ENCODE measurements at regions not wholly inside any gene's neighbourhood (a gene's known extent, or its start where the extent isn't known, plus 50 kb on each side); places are given as distances from the start of the nearest gene placed in this dataset.

DNA sequence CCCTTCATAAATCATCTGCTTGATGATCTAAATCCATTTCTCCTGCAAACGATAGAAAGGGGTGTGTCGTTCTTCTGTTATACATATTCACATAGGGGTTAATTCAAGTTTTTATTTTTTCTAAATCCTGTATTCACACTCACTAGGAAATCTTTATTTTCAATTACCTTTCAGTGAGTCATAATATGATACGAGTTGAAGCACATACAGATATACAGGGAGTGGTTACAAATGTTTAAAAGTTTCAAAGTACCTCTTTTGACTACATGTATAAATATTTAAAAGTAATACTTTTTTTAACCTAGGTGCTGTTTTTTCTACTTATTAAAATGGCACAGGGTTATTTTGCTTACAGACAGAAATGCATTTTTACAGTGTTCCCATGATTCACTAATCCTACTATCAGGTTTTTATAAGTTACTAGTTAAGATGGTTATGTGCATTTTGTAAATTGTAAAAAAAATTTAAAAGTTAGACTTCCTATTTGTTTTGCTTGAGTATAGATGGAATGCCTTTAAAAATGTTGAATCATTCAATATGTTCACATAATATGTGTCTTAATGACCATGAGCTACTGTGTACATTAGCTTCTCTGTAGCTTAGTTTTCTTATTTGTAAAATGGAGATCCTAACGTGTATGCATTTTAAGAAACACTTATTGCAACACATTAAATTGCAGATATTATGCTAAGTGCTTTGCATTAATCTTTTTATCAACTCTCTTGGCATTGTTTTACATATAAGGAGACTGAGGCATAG lies 1378.1 kb downstream of the DSC3 start:
- no peak for DNase-seq (ENCODE audit: low spot score)

DNA sequence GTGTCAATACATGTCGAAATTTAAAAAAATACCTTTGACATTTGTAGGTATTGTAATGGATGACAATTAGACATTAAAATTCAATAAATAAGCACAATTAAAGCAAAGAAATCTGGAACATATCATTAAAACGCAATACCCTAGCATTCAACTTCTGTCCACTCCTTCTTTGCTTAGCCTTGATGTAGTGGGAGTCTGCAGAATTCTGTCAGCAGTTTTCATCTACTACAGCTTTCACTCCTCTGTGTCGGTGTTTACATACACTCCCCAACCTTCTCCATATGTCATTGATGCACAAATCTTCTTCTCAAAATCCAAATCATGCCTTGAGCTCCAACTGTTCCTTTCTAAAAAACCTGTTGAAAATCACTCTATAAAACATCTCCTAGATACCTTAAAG lies 1380.6 kb downstream of the DSC3 start:
- DNase-seq (ENCODE audit: low spot score) = no peak

DNA sequence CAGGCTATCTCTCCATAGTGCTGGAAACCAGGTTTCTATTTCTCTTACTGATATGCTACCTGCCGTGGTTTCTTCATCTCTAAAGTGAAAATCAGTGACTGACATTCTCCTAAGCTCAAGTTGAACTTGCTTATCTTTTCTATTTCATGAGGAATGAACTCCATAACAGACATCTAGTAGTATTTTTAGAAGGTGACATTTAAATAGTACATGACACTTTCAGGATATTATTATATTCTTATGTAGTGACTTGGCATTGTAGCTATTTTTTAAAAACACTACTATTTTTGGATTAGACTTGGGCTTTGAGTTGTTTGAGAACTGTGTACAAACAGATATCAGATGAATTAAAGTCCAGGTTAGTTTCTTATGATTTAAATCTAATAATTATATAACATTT lies 1381.8 kb downstream of the DSC3 start:
- DNase-seq (ENCODE audit: low spot score) = no peak

DNA sequence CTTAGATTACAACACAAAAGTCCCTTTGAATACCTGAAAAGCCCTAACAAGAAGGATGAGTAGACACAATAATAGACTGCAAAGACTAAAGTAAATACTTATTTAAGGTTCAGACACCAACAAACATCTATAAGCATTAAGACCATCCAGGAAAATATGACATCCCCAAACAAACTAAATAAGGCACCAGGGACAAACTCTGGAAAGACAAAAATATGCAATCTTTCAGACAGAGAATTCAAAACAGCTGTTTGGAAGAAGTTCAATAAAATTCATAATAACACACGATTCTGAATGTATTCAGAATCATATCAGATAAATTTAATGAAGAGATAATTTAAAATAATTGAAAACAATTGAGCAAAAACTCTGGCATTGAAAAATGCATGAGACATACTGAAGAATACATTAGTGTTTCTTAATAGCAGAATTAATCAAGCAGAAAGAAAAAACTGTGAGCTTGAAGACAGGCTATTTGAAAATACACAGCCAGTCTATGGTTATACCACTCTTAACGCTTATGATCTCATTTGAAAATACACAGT lies 1388.8 kb downstream of the DSC3 start:
- DNase-seq (ENCODE audit: low spot score) = no peak

DNA sequence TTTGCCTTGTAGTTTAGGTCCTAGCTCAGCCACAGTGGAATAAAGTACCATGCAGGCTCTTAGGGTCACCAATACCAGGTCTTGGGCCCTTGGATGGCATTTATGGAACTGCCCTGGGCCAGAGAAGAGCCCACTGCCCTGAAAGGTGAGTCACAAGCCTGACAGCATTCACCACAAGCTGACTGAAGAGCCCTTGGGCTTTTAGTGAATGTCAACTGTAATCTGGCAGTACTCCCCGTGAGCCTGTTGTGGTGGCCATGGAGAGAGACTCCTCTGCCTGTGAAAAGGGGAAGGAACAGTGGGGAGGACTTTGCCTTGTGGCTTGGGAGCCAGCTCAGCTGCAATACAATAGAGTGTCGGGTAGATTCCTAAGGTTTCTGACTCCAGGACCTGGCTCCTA lies 1389.7 kb downstream of the DSC3 start:
- DNase-seq (ENCODE audit: low spot score) = no peak

DNA sequence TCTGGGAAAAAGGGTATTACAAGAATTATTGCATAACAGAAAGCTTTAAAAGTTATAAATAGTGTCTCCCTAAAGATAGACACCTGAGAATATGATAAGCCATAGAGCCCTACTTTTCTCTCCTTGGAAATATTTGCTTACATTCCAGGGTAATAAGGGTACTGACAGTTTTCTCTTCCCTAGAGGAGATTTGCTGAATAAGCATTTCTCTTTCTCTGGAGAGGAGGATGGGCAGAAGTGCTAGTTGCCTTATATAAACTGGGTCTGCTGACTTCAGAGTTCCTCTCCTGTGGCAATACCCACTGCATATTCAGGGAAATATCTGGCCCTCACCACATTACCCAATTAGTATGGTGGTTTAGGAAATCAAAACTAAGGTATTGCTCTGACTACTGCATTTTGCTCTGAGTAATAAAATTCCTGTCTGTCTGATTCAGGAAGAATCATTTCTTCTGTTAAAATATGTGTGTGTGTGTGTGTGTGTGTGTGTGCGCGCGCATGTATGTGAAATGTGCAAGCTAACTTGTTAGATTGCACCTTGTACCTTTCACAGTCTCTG lies 1391.3 kb downstream of the DSC3 start:
- no peak for DNase-seq (ENCODE audit: low spot score)

DNA sequence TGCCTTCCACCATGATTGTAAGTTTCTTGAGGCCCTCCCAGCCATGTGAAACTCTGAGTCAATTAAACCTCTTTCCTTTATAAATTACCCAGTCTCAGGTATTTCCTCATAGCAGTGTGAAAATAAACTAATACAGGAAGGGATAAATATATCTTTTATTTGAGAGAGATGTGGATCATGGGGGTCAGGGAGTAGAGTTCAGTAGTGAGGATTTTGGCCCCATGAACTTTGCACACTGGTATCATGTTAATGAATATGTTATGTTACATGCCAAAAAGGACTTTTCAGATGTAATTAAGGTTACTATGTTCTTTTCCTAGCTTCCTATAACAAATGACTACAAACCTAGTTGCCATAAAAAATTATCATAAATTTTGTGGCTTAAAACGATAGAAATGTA lies 1393.7 kb downstream of the DSC3 start:
- no peak for DNase-seq (ENCODE audit: low spot score)

DNA sequence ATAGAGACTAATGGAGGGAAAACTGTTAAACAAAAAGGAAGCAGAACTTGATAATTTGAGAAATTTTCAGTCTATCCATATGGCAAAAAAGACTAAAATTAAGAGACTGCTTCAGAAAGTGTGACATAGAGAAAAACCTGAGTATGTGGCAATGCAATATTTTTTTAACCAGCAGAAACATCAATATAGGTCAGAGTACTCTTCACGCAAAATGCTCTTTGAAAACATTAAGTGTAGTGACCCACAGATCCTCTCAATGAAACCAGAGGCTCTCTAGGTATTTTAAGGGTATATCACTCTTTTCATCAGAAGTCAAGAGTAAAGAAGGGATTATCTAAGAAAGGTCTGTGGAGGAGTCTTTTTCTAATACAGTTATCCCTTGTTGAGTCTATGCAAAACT lies 1394.8 kb downstream of the DSC3 start:
- DNase-seq (ENCODE audit: low spot score) = no peak

DNA sequence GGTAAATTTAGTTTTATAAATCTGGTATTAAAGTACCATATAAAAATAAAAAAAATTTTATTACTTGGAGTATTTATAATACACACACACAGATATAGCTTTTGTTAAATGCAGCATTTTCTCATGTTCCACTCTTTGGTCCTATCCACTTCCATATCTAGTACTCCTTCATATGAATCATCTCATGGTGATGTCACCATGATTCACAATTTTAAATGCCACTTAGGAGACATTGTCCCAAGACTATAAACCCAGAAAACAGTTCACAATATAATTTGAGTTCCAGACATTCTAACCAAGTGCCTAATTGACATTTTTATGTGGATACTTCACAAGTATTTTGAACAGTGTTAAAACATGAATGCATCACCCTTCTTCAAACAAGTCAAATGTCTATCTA lies 1398.3 kb downstream of the DSC3 start:
- DNase-seq (ENCODE audit: low spot score) = no peak

DNA sequence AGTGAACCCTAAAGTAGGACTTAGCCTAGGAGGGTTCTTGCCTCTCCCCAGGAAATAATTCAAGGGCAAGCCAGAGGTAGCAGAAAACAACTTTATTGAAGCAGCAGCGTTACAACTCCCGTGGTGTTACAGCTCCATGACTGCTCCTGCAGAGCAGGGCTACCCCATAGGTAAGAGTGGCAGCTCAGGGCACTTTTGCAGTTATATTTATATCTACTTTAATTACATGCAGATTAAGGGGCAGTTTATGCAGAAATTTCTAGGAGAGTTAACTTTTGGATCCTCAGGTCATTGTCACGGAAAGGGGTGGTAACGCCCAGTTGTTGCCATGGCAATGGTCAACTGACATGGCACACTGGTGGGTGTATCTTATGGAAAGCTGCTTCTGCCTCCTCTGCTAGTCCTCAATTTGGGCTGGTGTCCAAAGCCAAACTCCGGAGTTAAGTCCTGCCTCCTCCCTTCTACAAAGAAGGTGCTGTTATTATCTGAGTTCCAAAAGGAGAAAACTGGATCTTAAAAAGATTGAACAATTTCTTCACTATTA lies 1413.0 kb downstream of the DSC3 start:
- DNase-seq (ENCODE audit: low spot score) = no peak

DNA sequence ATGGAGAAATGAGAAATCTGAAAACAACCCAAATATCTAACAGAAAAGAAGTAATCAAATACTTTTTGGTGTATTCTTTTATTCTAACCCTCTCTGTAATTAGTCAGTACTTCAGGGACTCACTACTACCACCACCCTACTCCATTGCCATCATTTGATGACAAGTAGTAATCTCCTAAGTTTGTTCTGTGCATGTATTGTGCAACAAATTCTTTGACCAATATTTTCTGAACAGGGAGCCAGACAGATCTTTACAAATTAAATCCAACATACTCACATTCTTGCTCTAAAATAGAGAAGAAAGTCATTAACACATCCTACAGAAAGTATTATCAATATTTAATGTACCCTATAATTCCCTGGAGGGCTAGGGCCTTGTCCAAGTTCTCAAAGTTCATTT lies 1416.4 kb downstream of the DSC3 start:
- DNase-seq (ENCODE audit: low spot score) = no peak

DNA sequence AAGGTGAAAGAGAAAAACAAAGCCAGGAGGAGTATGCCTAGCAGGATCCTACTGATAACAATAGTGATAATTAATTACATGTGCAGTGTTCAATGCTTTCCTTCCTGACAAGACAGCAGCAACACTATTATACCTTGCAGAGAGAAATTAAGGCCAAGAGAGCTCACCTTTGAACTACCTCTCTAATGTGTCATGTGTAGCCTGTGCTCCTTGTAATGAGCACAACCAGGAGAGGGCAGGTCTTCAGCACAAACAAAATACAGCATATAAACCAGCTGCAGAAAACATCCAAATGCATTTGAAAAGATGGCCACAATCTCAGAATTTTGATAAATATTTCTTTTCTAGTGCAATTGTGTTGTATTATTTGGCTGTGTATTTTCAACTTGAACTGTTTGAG lies 1425.7 kb downstream of the DSC3 start:
- DNase-seq (ENCODE audit: low spot score) = no peak

DNA sequence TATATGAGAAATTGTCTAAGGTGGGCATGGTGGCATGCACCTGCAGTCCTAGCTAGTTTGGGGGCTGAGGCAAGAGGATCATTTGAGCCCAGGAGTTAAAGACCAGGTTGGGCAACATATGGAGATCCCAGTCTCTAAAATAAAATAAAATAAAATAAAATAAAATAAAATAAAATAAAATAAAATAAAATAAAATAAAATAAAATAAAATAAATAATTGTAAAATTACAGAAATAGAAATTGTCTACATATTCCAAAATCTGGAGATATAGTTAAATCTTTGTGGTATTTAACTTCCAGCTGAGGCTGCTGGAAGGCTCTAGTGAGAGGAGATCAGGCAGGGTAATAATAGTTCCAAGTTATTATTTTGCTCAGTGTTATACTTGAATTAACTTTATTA lies 1432.1 kb upstream of the CDH2 start:
- no peak for DNase-seq (ENCODE audit: low spot score)

DNA sequence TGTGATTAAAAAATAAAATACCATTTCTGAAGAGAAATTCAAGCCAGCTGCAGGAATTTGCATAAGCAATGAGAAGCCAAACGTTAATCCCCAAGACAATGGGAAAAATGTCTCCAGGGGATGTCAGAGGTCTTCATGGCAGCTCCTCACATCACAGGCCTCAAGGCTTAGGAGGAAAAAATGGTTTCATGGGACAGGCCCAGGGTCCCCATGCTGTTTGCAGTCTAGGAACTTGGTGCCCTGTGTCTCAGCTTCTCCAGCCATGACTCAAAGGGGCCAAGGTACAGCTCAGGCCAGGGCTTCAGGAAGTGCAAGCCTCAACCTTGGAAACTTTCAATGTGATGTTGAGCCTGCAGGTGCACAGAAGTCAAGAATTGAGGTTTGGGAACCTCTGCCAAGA lies 1428.4 kb upstream of the CDH2 start:
- DNase-seq (ENCODE audit: low spot score) = no peak

DNA sequence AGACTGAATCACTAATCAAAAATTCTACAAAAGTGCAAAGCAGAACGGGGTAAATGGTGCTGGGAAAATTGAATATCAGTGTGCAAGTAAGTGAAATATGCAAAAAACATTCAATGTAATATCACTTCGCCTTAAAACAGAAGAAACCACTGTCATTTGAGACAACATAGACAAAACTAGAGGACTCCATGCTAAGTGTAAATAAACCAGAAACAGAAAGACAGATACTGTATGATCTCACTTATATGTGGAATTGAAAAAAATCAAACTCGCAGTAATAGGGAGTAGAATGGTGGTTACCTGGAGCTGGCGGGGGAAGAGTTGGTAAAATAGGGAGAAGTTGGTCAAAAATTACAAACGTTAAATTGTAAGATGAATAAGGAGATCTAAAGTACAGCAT lies 1420.0 kb upstream of the CDH2 start:
- DNase-seq (ENCODE audit: low spot score) = no peak

DNA sequence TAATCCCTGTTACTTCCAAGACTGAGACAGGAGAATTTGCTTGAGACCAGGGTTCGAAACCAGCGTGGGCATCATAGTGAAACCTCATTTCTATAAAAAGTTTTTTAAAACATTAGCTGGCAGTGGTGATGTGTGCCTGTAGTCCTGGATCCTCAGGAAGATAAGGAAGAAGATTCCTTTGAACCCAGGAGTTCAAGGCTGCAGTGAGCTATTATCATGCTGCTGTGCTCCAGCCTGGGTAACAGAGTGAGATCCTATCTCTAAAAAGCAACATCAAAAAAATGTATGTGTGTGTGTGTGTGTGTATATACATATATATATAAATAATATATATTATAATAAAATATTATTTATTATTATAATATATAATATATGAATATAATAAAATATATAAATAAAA lies 1417.6 kb upstream of the CDH2 start:
- DNase-seq (ENCODE audit: low spot score) = no peak

DNA sequence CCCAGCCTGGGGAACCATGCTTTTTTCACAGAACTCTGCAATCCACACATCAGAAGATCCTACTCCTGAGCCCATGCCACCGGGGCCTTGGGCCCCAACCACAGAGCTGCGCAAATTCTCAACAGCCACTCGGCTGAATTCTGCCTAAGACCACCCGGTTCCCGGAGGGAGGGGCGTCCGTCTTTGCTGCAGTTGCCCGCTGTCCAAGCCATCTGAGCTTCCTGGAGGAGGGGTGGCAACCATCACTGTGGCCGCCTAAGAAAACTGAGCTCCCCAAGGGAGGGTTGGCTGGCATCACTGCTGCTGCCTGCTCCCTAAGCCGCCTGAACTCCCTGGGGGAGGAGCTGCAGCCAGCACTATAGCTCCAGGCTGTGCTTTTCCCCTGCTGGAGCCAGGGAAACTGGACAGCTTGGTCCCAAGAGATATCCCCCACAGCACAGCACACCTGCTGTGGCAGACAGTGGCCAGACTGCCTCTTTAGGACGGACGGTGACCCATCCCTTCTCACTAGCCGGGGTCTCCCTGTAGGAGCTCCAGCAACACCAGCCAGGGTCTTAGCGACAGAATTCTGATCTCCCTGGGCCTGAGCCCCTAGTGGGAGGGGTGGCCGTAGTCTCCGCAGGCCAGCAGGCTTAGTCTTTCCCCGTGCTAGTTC lies 1411.6 kb upstream of the CDH2 start:
- DNase-seq (ENCODE audit: low spot score) = no peak

DNA sequence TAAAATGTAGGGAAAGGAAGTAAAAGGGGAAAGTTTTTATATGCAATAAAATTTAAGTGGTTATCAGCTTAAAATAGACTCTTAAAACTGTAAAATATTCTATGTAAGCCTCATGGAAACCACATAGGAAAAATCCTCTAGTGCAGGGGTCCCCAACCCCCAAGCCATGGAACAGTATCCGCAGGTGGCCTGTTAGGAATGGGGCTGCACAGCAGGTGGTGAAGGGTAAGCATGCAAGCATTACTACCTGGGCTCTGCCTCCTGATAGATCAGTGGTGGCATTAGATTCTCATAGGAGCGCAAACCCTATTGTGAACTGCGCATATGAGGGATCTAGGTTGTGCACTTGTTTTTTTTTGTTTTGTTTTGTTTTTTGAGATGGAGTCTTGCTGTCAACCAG lies 1409.3 kb upstream of the CDH2 start:
- no peak for DNase-seq (ENCODE audit: low spot score)

DNA sequence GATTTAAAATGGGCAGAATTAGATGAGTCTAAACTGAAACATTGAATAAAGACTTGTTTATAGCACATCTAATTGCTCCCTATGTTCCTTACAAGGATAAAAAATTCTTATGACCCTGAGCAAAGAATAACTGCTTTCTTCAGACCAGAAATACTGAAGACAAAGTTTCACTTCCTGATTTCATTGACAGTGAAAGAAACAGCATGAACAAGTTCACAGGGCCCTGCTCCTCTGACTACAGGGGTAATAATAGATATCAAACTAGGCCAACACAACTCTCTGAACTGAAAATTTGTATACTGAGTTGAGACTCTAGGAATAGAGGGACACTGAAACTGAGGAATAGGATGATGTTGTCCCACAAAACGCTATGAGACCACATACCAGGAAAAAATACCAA lies 1383.3 kb upstream of the CDH2 start:
- DNase-seq (ENCODE audit: low spot score) = peak; percentile 5

DNA sequence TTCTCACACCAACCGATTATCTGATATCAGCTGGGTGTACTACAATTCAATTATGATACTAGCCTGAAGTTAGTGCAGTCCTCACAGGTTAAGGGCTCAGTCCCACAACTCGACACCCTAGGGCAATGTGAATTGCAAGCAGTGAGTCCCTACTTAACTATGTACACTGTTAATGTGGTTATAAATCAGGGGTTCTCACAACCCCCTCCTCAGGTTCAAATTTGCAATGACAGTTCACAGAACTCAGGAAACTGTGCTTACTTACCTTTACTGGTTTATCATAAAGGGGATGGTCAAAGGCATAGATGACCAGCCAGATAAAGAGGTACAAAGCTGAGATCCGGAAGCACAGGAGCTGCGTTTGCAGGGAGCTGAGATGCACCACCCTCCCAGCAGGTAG lies 1379.1 kb upstream of the CDH2 start:
- DNase-seq (ENCODE audit: low spot score) = no peak

DNA sequence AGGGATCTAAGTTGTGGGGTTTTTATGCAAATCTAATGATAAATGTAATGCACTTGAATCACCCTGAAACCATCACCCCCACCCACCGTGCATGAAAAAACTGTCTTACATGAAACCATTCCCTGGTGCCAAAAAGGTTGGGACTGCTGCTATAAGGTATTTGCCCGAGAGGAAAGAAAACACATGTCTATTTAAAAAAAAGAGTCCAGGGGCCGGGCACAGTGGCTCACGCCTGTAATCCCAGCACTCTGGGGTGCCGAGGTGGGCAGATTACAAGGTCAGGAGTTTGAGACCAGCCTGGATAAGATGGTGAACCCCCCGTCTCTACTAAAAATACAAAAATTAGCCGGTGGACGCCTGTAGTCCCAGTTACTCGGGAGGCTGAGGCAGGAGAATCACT lies 1372.8 kb upstream of the CDH2 start:
- no peak for DNase-seq (ENCODE audit: low spot score)

DNA sequence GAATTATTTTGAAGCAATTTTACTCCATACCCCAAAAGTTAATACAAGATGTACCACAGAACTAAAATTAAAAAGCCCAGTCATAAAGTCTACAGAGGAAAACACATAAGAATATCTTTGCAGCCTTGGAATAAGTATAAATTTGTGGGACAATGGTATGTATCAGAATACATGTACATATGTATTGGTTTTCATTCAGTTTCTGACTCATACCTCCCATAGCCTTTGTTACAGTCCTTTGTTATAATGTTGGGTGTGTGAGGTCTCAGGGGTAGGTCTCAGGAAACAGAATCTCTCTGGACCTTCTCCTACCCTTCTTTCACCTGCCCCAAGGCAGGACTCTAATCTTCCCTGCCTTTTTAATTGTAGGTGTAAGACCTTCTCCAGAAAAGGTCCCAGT lies 1370.7 kb upstream of the CDH2 start:
- DNase-seq (ENCODE audit: low spot score) = no peak

DNA sequence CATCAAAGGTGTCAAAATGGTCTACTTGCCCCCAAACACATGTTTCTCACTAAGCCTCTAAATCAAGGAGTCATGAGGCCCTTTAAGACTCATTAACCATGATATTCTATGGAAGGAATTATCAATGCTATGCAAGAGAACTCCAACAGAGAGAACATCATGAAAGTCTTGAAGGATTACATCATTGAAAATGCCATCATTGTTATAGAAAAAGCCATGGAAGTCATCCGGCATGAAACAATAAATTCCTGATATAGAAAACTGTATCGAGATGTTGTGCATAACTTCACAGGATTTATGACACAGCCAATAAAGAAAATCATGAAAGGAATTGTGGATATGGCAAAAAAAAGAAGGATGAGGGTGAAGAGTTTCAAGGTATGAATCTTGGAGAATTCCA lies 1363.6 kb upstream of the CDH2 start:
- DNase-seq (ENCODE audit: low spot score) = no peak
